SK-N-SH (cell line): ENCODE measurements at regions not wholly inside any gene's neighbourhood (a gene's known extent, or its start where the extent isn't known, plus 50 kb on each side); places are given as distances from the start of the nearest gene placed in this dataset.

Source experiments
- CTCF ChIP-seq: fragments of 200-600 bp; sonication (generic); IDR thresholded peaks from 2 replicates; pipeline ENCODE4 v1.6.1; 2017; ENCODE audit warnings: antibody characterized with exemption, mild to moderate bottlenecking, moderate library complexity
- FOXJ3 ChIP-seq: sonication (generic); formaldehyde crosslinking; IDR thresholded peaks from 2 replicates; pipeline ENCODE4 v1.5.1; 2020; ENCODE audit warnings: mild to moderate bottlenecking, missing genetic modification reagents
- JUND ChIP-seq: IDR thresholded peaks from 2 replicates; pipeline ENCODE4 v1.4.0; 2012
- MXI1 ChIP-seq: IDR thresholded peaks from 2 replicates; pipeline ENCODE4 v1.6.1; 2012; ENCODE audit warnings: mild to moderate bottlenecking, low read depth, low read length, improper control_type of control experiment
- POLR2AphosphoS5 ChIP-seq: IDR thresholded peaks from 2 replicates; pipeline ENCODE4 v1.6.1; 2012; ENCODE audit warnings: low read depth, low read length
- SMC3 ChIP-seq: IDR thresholded peaks from 2 replicates; pipeline ENCODE4 v1.6.1; 2012; ENCODE audit warnings: low read depth, low read length, improper control_type of control experiment
- ZBTB33 ChIP-seq: IDR thresholded peaks from 2 replicates; pipeline ENCODE4 v1.4.0; 2012; ENCODE audit warnings: low read depth, borderline replicate concordance
- TF ChIP-seq, protein P1 (sequence below): IDR thresholded peaks from 2 replicates; pipeline ENCODE4 v1.6.1; 2012; ENCODE audit warnings: mild to moderate bottlenecking, low read depth, low read length, moderate library complexity

GRCh38 chr3:82495655-82496054, 734.2 kb upstream of the GBE1 start:
- TF ChIP-seq POLR2AphosphoS5 (no peak), CTCF (no peak), SMC3 (no peak), FOXJ3 (CRISPR knock-in tag) (no peak), ZBTB33 (no peak), JUND (no peak), MXI1 (no peak)
- TF ChIP-seq, protein P1, sequence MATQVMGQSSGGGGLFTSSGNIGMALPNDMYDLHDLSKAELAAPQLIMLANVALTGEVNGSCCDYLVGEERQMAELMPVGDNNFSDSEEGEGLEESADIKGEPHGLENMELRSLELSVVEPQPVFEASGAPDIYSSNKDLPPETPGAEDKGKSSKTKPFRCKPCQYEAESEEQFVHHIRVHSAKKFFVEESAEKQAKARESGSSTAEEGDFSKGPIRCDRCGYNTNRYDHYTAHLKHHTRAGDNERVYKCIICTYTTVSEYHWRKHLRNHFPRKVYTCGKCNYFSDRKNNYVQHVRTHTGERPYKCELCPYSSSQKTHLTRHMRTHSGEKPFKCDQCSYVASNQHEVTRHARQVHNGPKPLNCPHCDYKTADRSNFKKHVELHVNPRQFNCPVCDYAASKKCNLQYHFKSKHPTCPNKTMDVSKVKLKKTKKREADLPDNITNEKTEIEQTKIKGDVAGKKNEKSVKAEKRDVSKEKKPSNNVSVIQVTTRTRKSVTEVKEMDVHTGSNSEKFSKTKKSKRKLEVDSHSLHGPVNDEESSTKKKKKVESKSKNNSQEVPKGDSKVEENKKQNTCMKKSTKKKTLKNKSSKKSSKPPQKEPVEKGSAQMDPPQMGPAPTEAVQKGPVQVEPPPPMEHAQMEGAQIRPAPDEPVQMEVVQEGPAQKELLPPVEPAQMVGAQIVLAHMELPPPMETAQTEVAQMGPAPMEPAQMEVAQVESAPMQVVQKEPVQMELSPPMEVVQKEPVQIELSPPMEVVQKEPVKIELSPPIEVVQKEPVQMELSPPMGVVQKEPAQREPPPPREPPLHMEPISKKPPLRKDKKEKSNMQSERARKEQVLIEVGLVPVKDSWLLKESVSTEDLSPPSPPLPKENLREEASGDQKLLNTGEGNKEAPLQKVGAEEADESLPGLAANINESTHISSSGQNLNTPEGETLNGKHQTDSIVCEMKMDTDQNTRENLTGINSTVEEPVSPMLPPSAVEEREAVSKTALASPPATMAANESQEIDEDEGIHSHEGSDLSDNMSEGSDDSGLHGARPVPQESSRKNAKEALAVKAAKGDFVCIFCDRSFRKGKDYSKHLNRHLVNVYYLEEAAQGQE = no peak
